Osteoblast (primary cell): ENCODE measurements at regions not wholly inside any gene's neighbourhood (a gene's known extent, or its start where the extent isn't known, plus 50 kb on each side); places are given as distances from the start of the nearest gene placed in this dataset.

Experiments
- DNase-seq: peaks from one replicate; pipeline ENCODE4 v3.0.0; 2011; ENCODE audit warnings: low spot score, mixed read lengths; ENCODE audit not compliant: insufficient read length; ENCODE audit errors: missing footprints
- H2AFZ ChIP-seq: 2 replicates; pipeline ENCODE4 v1.6.0; 2011; ENCODE audit warnings: mild to moderate bottlenecking, low read length
- H3K27ac ChIP-seq: 2 replicates; pipeline ENCODE4 v1.5.1; 2011; ENCODE audit warnings: mild to moderate bottlenecking, low read depth, low read length, moderate library complexity
- H3K27me3 ChIP-seq: 2 replicates; pipeline ENCODE4 v1.6.0; 2012; ENCODE audit warnings: mild to moderate bottlenecking, control low read depth, inconsistent platforms, low read length, moderate library complexity; ENCODE audit not compliant: insufficient read depth
- H3K36me3 ChIP-seq: 2 replicates; pipeline ENCODE4 v1.5.1; 2011; ENCODE audit warnings: mild to moderate bottlenecking, low read length, control low read depth, moderate library complexity; ENCODE audit not compliant: insufficient read depth
- H3K4me1 ChIP-seq: 2 replicates; pipeline ENCODE4 v1.5.1; 2011; ENCODE audit warnings: mild to moderate bottlenecking, low read length, control low read depth, moderate library complexity; ENCODE audit not compliant: insufficient read depth
- H3K4me2 ChIP-seq: 2 replicates; pipeline ENCODE4 v1.6.0; 2011; ENCODE audit warnings: mild to moderate bottlenecking, low read length; ENCODE audit not compliant: insufficient read depth
- H3K4me3 ChIP-seq: fragments of 200-600 bp; sonication (generic); 3 replicates; pipeline ENCODE4 v1.5.1; 2012; ENCODE audit warnings: mild to moderate bottlenecking, low read length, inconsistent platforms; ENCODE audit not compliant: insufficient read depth
- H3K79me2 ChIP-seq: 2 replicates; pipeline ENCODE4 v1.6.0; 2012; ENCODE audit warnings: mild to moderate bottlenecking, low read length, control low read depth, inconsistent platforms; ENCODE audit not compliant: insufficient read depth
- H3K9me3 ChIP-seq: 2 replicates; pipeline ENCODE4 v1.5.1; 2011; ENCODE audit warnings: low read depth, low read length, control low read depth
- H4K20me1 ChIP-seq: 2 replicates; pipeline ENCODE4 v1.6.0; 2012; ENCODE audit warnings: mild to moderate bottlenecking, low read length, control low read depth; ENCODE audit not compliant: insufficient read depth
- CTCF ChIP-seq: IDR thresholded peaks from 2 replicates; pipeline ENCODE4 v1.5.1; 2011; ENCODE audit warnings: mild to moderate bottlenecking, low read depth, low read length, moderate library complexity; ENCODE audit errors: extremely low read depth

GRCh38 chr1:13927736-13928135 lies 227.7 kb downstream of the PRDM2 start:
- H3K27me3 ChIP-seq = no peaks in the 10 kb centered on the region
- H3K4me1 ChIP-seq = no peaks in the 10 kb centered on the region
- H3K4me2 ChIP-seq = no peak overlapping the region
- no peak overlapping the region for H3K4me3 ChIP-seq
- H2AFZ ChIP-seq = no peak overlapping the region
- H3K79me2 ChIP-seq = no peaks in the 10 kb centered on the region
- DNase-seq = no peak
- H3K36me3 ChIP-seq = no peaks in the 10 kb centered on the region
- TF ChIP-seq CTCF = no peak
- no peaks in the 10 kb centered on the region for H3K9me3 ChIP-seq
- no peak overlapping the region for H3K27ac ChIP-seq
- H4K20me1 ChIP-seq = no peaks in the 10 kb centered on the region

DNA sequence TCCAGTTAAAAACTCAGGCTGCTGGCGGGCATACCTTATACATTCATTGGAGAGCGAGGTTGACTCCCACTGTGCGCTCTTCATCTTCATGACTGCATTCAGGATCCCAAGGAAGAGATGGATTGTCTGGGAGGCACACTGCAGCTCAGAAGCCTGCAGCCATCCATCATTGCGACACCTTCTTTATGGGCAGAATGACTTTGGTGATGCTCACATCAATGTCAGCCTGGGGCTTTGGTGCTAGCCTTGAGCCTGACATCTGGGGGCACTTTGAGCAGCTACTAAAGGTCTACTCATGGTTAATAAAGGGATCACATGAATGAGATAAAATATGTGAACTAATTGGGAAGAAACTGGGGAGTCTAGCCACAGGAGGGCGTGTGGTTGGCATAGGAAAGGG lies 229.3 kb downstream of the PRDM2 start:
- no peak overlapping the region for H3K27ac ChIP-seq
- no peaks in the 10 kb centered on the region for H3K4me1 ChIP-seq
- H3K9me3 ChIP-seq = no peaks in the 10 kb centered on the region
- H3K36me3 ChIP-seq = no peaks in the 10 kb centered on the region
- H3K4me3 ChIP-seq = no peak overlapping the region
- no peaks in the 10 kb centered on the region for H3K27me3 ChIP-seq
- H2AFZ ChIP-seq = no peak overlapping the region
- no peaks in the 10 kb centered on the region for H3K79me2 ChIP-seq
- H3K4me2 ChIP-seq = no peak overlapping the region
- TF ChIP-seq CTCF = no peak
- DNase-seq = no peak
- no peaks in the 10 kb centered on the region for H4K20me1 ChIP-seq

- DNase-seq = no peak
- no peaks in the 10 kb centered on the region for H3K79me2 ChIP-seq
- H3K4me2 ChIP-seq = no peak overlapping the region
- no peaks in the 10 kb centered on the region for H4K20me1 ChIP-seq
- no peak overlapping the region for H2AFZ ChIP-seq
- no peak for TF ChIP-seq CTCF
- H3K9me3 ChIP-seq = no peaks in the 10 kb centered on the region
- H3K36me3 ChIP-seq = no peaks in the 10 kb centered on the region
- no peaks in the 10 kb centered on the region for H3K27me3 ChIP-seq
- H3K4me1 ChIP-seq = no peaks in the 10 kb centered on the region
- no peak overlapping the region for H3K27ac ChIP-seq
- H3K4me3 ChIP-seq = no peak overlapping the region
Observed at GRCh38 chr1:13930151-13930550, 230.2 kb downstream of the PRDM2 start.

DNA sequence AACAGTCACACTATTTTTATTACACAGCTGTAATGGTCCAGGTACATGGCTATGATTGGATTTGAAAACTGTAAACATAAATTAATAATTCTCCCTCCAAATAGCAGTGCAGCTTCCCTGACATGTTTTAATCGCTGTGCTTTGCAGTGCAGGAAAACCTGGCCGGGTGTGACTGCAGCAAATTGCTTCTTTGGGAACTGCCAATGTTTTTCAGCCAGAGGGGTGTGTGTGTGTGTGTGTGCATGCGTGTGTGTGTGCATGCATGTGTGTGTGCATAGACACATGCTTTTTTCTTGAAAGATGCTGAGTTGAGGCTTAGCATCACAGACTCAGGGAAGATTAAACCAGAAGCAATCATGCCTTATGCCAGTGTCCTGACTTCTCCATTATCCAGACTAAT lies 231.2 kb downstream of the PRDM2 start:
- H4K20me1 ChIP-seq = no peaks in the 10 kb centered on the region
- no peak overlapping the region for H2AFZ ChIP-seq
- H3K36me3 ChIP-seq = no peaks in the 10 kb centered on the region
- no peaks in the 10 kb centered on the region for H3K9me3 ChIP-seq
- TF ChIP-seq CTCF = no peak
- H3K27ac ChIP-seq = no peak overlapping the region
- H3K4me1 ChIP-seq = no peaks in the 10 kb centered on the region
- H3K4me3 ChIP-seq = no peak overlapping the region
- H3K4me2 ChIP-seq = no peak overlapping the region
- no peak for DNase-seq
- H3K27me3 ChIP-seq = no peaks in the 10 kb centered on the region
- no peaks in the 10 kb centered on the region for H3K79me2 ChIP-seq
